Colonic mucosa (tissue), 4 donors: ENCODE measurements at regions not wholly inside any gene's neighbourhood (a gene's known extent, or its start where the extent isn't known, plus 50 kb on each side); places are given as distances from the start of the nearest gene placed in this dataset.
"Not testable (repeated sequence)": the region's sequence is repeated elsewhere in the genome, so short reads cannot be mapped to it uniquely, and the experiment has no call there.

ENCODE experiments used
- DNase-seq: peaks from one replicate; pipeline ENCODE4 v3.0.0-alpha.2; 2020
- H3K27ac ChIP-seq: fragments of 200-600 bp; one replicate; pipeline ENCODE4 v1.8.0; 2021
- H3K27me3 ChIP-seq: fragments of 200-600 bp; one replicate; pipeline ENCODE4 v1.8.0; 2021
- H3K36me3 ChIP-seq: fragments of 200-600 bp; one replicate; pipeline ENCODE4 v1.8.0; 2021
- H3K4me1 ChIP-seq: fragments of 200-600 bp; one replicate; pipeline ENCODE4 v1.8.0; 2021; ENCODE audit warnings: mild to moderate bottlenecking
- H3K4me3 ChIP-seq: fragments of 200-600 bp; one replicate; pipeline ENCODE4 v1.8.0; 2021
- H3K9ac ChIP-seq, 2 donors: one replicate each; pipeline ENCODE4 v1.7.0; 2013; ENCODE audit warnings: control low read depth in 2 of 2, low read depth in 2 of 2, low read length in 2 of 2
- H3K9me3 ChIP-seq: fragments of 200-600 bp; one replicate; pipeline ENCODE4 v1.8.0; 2021
- intact Hi-C: fragments of 100-400 bp; cut with DNase I; formaldehyde crosslinking; loops from one replicate; pipeline ENCODE4 v1.14.1; 2022
- TF ChIP-seq, protein P1 (sequence below): fragments of 200-600 bp; IDR thresholded peaks from one replicate; pipeline ENCODE4 v1.8.0; 2022; ENCODE audit warnings: antibody characterized with exemption, mild to moderate bottlenecking
- donor health status: healthy.
- donor health status: DM: no; HTN: no; CAD: no.
- donor health status: DM: no; HTN: no; CAD: no.

DNA sequence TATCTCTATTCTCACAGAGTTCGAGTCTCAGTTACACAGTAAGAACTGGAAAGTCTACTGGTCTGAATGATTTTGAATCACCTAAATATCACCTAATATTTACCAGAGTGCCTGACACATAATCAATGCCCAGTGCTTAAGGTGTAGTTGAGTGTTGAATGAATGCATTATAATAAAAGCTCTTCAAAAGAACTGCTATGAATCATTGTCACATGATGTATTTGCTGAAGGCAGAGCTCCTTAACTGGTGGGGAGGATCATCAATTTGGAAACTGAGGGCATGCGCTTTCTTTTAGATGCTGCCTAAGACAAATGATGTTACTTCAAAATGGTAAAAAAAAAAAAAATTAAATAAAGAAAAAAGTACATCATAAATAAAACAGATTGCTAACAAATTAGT lies 359.4 kb upstream of the KIF2B start:
- intact Hi-C loops: no loop called here
- H3K27me3 ChIP-seq: no peaks in the 10 kb centered on the region

DNA sequence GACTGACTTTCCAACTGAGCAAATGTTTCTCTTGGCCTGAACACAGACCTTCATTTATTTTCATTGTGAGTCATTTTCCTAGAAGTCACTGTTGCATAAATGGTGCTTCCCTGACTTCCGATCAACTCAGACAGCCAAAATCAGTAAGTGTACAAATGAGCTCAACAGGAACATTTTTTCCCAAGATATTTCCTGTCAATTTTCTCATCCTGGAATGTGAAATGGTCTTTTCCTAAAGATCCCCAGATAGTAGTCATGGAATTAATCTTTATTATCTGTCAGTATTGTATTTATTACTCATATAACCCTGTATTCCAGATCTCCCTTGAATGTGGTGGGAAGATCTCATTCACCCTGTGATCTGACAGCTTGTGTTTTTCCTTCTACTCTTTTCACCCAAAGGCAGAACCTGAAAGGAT lies 360.3 kb upstream of the KIF2B start:
- no peaks in the 10 kb centered on the region for H3K36me3 ChIP-seq
- H3K4me1 ChIP-seq: no peaks in the 10 kb centered on the region
- H3K4me3 ChIP-seq: no peak overlapping the region
- intact Hi-C loops: no loop called here
- TF ChIP-seq, protein P1, sequence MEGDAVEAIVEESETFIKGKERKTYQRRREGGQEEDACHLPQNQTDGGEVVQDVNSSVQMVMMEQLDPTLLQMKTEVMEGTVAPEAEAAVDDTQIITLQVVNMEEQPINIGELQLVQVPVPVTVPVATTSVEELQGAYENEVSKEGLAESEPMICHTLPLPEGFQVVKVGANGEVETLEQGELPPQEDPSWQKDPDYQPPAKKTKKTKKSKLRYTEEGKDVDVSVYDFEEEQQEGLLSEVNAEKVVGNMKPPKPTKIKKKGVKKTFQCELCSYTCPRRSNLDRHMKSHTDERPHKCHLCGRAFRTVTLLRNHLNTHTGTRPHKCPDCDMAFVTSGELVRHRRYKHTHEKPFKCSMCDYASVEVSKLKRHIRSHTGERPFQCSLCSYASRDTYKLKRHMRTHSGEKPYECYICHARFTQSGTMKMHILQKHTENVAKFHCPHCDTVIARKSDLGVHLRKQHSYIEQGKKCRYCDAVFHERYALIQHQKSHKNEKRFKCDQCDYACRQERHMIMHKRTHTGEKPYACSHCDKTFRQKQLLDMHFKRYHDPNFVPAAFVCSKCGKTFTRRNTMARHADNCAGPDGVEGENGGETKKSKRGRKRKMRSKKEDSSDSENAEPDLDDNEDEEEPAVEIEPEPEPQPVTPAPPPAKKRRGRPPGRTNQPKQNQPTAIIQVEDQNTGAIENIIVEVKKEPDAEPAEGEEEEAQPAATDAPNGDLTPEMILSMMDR: no peak
- no peaks in the 10 kb centered on the region for H3K9me3 ChIP-seq
- H3K27ac ChIP-seq: no peak overlapping the region
- H3K9ac ChIP-seq: no peak overlapping the region
- no peak for DNase-seq
- no peaks in the 10 kb centered on the region for H3K27me3 ChIP-seq

More for the DNA sequence above, 359.4 kb upstream of the KIF2B start:
- Histone ChIP-seq H3K9ac (no peak overlapping the region), H3K27ac (no peak overlapping the region), H3K9me3 (no peaks in the 10 kb centered on the region), H3K4me1 (no peaks in the 10 kb centered on the region), H3K4me3 (no peak overlapping the region), H3K36me3 (no peaks in the 10 kb centered on the region)
- DNase-seq: no peak
- TF ChIP-seq, protein P1: no peak

DNA sequence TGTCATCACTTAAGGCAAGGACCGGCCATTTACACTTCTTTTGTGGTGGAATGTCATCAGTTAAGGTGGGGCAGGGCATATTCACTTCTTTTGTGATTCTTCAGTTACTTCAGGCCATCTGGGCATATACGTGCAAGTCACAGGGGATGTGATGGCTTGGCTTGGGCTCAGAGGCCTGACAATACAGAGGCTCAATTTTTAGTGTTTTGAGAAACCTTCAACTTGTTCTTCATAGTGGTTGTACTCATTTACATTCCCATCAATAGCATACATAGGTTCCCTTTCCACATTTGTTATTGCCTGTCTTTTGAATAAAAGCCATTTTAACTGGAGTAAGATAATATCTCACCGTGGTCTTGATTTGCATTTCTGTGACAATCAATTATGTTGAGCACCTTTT lies 366.8 kb upstream of the KIF2B start:
- H3K9me3 ChIP-seq, DNase-seq, H3K4me1 ChIP-seq, H3K27ac ChIP-seq, H3K9ac ChIP-seq, intact Hi-C loops, H3K27me3 ChIP-seq, H3K36me3 ChIP-seq, H3K4me3 ChIP-seq: not testable (repeated sequence)

DNA sequence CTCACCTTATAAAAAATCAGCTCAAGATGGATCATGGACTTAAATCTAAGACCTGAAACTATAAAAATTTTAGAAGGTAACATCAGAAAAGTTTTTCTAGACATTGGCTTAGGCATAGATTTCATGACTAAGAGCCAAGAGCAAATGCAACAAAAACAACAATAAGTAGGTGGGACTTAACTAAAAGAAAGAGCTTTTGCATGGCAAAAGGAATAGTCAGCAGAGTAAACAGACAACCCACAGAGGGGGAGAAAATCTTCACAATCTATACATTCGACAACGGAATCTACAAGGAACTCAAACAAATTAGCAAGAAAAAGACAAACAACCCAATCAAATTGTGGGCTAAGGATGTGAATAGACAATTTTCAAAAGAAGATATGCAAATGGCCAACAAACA lies 368.4 kb upstream of the KIF2B start:
- Histone ChIP-seq H3K27ac (no peak overlapping the region), H3K9me3 (no peaks in the 10 kb centered on the region), H3K4me1 (no peaks in the 10 kb centered on the region), H3K27me3 (no peaks in the 10 kb centered on the region), H3K4me3 (no peak overlapping the region), H3K36me3 (no peaks in the 10 kb centered on the region), H3K9ac (no peak overlapping the region)
- DNase-seq: no peak
- intact Hi-C loops: no loop called here
- TF ChIP-seq, protein P1: no peak

DNA sequence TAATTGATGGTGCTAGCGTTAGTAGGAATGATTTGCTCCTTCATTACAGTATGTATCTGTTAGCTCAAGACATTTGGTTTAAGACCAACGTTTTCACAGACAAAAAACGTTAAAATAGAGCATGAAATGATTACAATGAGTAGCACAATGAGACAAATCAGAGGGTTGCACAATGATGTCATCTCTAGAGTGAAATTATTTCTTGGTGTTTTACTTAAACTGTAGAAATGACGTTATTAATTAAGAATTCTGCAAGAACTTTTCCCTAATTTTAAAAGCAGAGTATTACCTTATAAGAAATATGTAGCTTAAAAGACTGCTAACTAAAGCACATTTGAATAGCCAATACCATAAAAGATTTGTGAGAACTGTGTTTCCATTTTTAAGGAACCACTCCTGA lies 373.4 kb upstream of the KIF2B start:
- Histone ChIP-seq H3K27ac (no peak overlapping the region), H3K9me3 (no peaks in the 10 kb centered on the region), H3K27me3 (no peaks in the 10 kb centered on the region), H3K4me3 (no peak overlapping the region), H3K4me1 (no peaks in the 10 kb centered on the region), H3K9ac (no peak overlapping the region), H3K36me3 (no peaks in the 10 kb centered on the region)
- DNase-seq: no peak
- TF ChIP-seq, protein P1: no peak
- intact Hi-C loops: no loop called here

DNA sequence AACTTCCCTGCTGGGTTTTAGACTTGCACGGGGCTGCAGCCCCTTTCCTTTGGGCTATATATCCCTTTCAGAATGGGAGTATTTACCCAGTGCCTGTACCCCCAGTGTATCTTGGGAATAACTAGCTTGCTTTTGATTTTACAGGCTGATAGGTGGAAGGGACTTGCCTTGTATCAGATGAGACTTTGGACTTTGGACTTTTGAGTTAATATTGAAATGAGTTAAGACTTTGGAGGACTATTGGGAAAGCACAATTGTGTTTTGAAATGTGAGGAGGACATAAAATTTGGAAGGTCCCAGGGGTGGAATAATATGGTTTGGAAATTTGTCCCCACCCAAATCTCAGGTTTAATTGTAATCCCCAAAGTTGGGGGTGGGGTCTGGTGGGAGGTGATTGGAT lies 393.8 kb upstream of the KIF2B start:
- no peak overlapping the region for H3K9ac ChIP-seq
- no peak for DNase-seq
- no peaks in the 10 kb centered on the region for H3K36me3 ChIP-seq
- H3K27me3 ChIP-seq: no peaks in the 10 kb centered on the region
- H3K4me1 ChIP-seq: no peaks in the 10 kb centered on the region
- intact Hi-C loops: no loop called here
- TF ChIP-seq, protein P1: no peak
- H3K27ac ChIP-seq: no peak overlapping the region
- H3K9me3 ChIP-seq: no peaks in the 10 kb centered on the region
- no peak overlapping the region for H3K4me3 ChIP-seq
